GM23338 (cell line): ENCODE measurements at regions not wholly inside any gene's neighbourhood (a gene's known extent, or its start where the extent isn't known, plus 50 kb on each side); places are given as distances from the start of the nearest gene placed in this dataset.

Experiments used
- ATAC-seq: fragments of 200-7000 bp; cut with Tn5 transposase; 3 replicates; pipeline ENCODE4 v1.9.1; 2020
- DNase-seq: peaks from one replicate; pipeline ENCODE4 v3.0.0-alpha.2; 2015; ENCODE audit warnings: low spot score
- H2AFZ ChIP-seq: fragments of 200-600 bp; sonication (generic); 2 replicates; pipeline ENCODE4 v1.8.0; 2016; ENCODE audit warnings: antibody characterized with exemption, mild to moderate bottlenecking, moderate library complexity
- H3F3A ChIP-seq: fragments of 200-600 bp; sonication (generic); replicated peaks from 2 replicates; pipeline ENCODE4 v1.8.0; 2017; ENCODE audit warnings: antibody characterized with exemption, mixed run types, low read depth
- H3K27ac ChIP-seq: fragments of 200-600 bp; sonication (generic); 2 replicates; pipeline ENCODE4 v1.6.1; 2016; ENCODE audit warnings: low read depth
- H3K27me3 ChIP-seq: fragments of 200-600 bp; sonication (generic); 2 replicates; pipeline ENCODE4 v1.8.0; 2016; ENCODE audit warnings: mild to moderate bottlenecking, mixed run types, moderate library complexity; ENCODE audit not compliant: insufficient read depth
- H3K36me3 ChIP-seq: fragments of 200-600 bp; sonication (generic); 2 replicates; pipeline ENCODE4 v1.8.0; 2016; ENCODE audit warnings: mild to moderate bottlenecking; ENCODE audit not compliant: insufficient read depth
- H3K4me1 ChIP-seq: fragments of 200-600 bp; sonication (generic); 2 replicates; pipeline ENCODE4 v1.8.0; 2016; ENCODE audit warnings: mild to moderate bottlenecking, moderate library complexity; ENCODE audit not compliant: insufficient read depth
- H3K4me2 ChIP-seq: fragments of 200-600 bp; sonication (generic); 2 replicates; pipeline ENCODE4 v1.7.1; 2017; ENCODE audit warnings: mixed run types
- H3K4me3 ChIP-seq: fragments of 200-600 bp; sonication (generic); 2 replicates; pipeline ENCODE4 v1.6.1; 2016; ENCODE audit warnings: mixed run types
- H3K79me2 ChIP-seq: fragments of 200-600 bp; sonication (generic); replicated peaks from 2 replicates; pipeline ENCODE4 v1.8.0; 2017; ENCODE audit warnings: mild to moderate bottlenecking; ENCODE audit not compliant: insufficient read depth
- H3K9me2 ChIP-seq: fragments of 200-600 bp; sonication (generic); 2 replicates; pipeline ENCODE4 v1.8.0; 2017; ENCODE audit not compliant: insufficient read depth
- H4K20me1 ChIP-seq: fragments of 200-600 bp; sonication (generic); replicated peaks from 2 replicates; pipeline ENCODE4 v1.8.0; 2017; ENCODE audit warnings: mild to moderate bottlenecking; ENCODE audit not compliant: insufficient read depth
- H3K27ac Mint-ChIP-seq: 2 replicates; pipeline ENCODE4 v1.8.0; 2020; ENCODE audit warnings: inconsistent platforms, mild to moderate bottlenecking, moderate library complexity, mixed read lengths
- H3K27me3 Mint-ChIP-seq: 3 replicates; pipeline ENCODE4 v1.8.0; 2022; ENCODE audit warnings: low read depth, mild to moderate bottlenecking, moderate library complexity, mixed read lengths, inconsistent platforms; ENCODE audit not compliant: insufficient read depth, poor library complexity
- H3K36me3 Mint-ChIP-seq: 3 replicates; pipeline ENCODE4 v1.8.0; 2021; ENCODE audit warnings: low read depth, mild to moderate bottlenecking, inconsistent platforms, moderate library complexity, mixed read lengths
- H3K4me1 Mint-ChIP-seq: 3 replicates; pipeline ENCODE4 v1.8.0; 2020; ENCODE audit warnings: mild to moderate bottlenecking, inconsistent platforms, mixed read lengths
- H3K4me3 Mint-ChIP-seq: 3 replicates; pipeline ENCODE4 v1.8.0; 2021; ENCODE audit warnings: moderate library complexity, mild to moderate bottlenecking, inconsistent platforms, mixed read lengths
- H3K9me3 Mint-ChIP-seq: 3 replicates; pipeline ENCODE4 v1.8.0; 2020; ENCODE audit warnings: moderate library complexity, mild to moderate bottlenecking, inconsistent platforms, mixed read lengths
- ETS1 ChIP-seq: IDR thresholded peaks from 2 replicates; pipeline ENCODE4 v1.6.1; 2016; ENCODE audit warnings: antibody characterized with exemption
- EZH2 ChIP-seq: fragments of 200-600 bp; sonication (generic); IDR thresholded peaks from one replicate; pipeline ENCODE4 v1.8.0; 2017; ENCODE audit warnings: antibody characterized with exemption, mild to moderate bottlenecking, low read depth; ENCODE audit not compliant: unreplicated experiment
- JUNB ChIP-seq: IDR thresholded peaks from one replicate; pipeline ENCODE4 v1.6.1; 2016; ENCODE audit warnings: antibody characterized with exemption; ENCODE audit not compliant: unreplicated experiment
- NANOG ChIP-seq: IDR thresholded peaks from 2 replicates; pipeline ENCODE4 v1.6.1; 2016; ENCODE audit warnings: antibody characterized with exemption, borderline replicate concordance
- POLR2AphosphoS5 ChIP-seq: IDR thresholded peaks from 2 replicates; pipeline ENCODE4 v1.6.1; 2016; ENCODE audit warnings: antibody characterized with exemption, low read depth
- STAT1 ChIP-seq: IDR thresholded peaks from one replicate; pipeline ENCODE4 v1.6.1; 2016; ENCODE audit warnings: antibody characterized with exemption; ENCODE audit not compliant: unreplicated experiment
- ZNF114 ChIP-seq: fragments of 250-450 bp; sonication (Bioruptor Pico); IDR thresholded peaks from 2 replicates; pipeline ENCODE4 v1.5.0; 2020; ENCODE audit warnings: mild to moderate bottlenecking, moderate library complexity
- ZNF462 ChIP-seq: fragments of 250-450 bp; sonication (Bioruptor Pico); IDR thresholded peaks from 2 replicates; pipeline ENCODE4 v1.5.0; 2020; ENCODE audit warnings: mild to moderate bottlenecking, moderate library complexity
- TF ChIP-seq, protein P1 (sequence below), 2 experiments: fragments of 200-600 bp in 1 of 2; sonication (generic) in 1 of 2; conservative IDR thresholded peaks; 2 replicates each; pipeline versions ENCODE4 v1.5.1 to v1.6.1; 2016 to 2017; ENCODE audit warnings: antibody characterized with exemption in 2 of 2, low read depth in 2 of 2, mild to moderate bottlenecking in 2 of 2, moderate library complexity in 1 of 2

GRCh38 chr10:118499186-118499585 lies 96.3 kb downstream of the PRLHR start (continued):
- TF ChIP-seq NANOG (no peak), ETS1 (no peak)

GRCh38 chr10:118498623-118499022 lies 96.8 kb downstream of the PRLHR start:
- H3K27me3 ChIP-seq: no peaks in the 10 kb centered on the region
- no peak for TF ChIP-seq EZH2
- no peak for TF ChIP-seq JUNB
- TF ChIP-seq ZNF114 (CRISPR knock-in tag): no peak
- TF ChIP-seq POLR2AphosphoS5: no peak
- TF ChIP-seq STAT1: no peak
- TF ChIP-seq, protein P1, sequence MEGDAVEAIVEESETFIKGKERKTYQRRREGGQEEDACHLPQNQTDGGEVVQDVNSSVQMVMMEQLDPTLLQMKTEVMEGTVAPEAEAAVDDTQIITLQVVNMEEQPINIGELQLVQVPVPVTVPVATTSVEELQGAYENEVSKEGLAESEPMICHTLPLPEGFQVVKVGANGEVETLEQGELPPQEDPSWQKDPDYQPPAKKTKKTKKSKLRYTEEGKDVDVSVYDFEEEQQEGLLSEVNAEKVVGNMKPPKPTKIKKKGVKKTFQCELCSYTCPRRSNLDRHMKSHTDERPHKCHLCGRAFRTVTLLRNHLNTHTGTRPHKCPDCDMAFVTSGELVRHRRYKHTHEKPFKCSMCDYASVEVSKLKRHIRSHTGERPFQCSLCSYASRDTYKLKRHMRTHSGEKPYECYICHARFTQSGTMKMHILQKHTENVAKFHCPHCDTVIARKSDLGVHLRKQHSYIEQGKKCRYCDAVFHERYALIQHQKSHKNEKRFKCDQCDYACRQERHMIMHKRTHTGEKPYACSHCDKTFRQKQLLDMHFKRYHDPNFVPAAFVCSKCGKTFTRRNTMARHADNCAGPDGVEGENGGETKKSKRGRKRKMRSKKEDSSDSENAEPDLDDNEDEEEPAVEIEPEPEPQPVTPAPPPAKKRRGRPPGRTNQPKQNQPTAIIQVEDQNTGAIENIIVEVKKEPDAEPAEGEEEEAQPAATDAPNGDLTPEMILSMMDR (conservative IDR thresholded peaks at IDR 0.05; ENCODE audit: low read depth in 2 of 2): no peak
- no peak for TF ChIP-seq ZNF462 (CRISPR knock-in tag)
- H3K9me2 ChIP-seq: peaks cover 3% of the 10 kb centered on the region; the same call in 1 of the 2 replicates
- no peaks in the 10 kb centered on the region for H4K20me1 ChIP-seq
- DNase-seq (no peak), ATAC-seq (no peak)
- Mint-ChIP-seq H3K4me1 (peaks cover 3% of the 10 kb centered on the region; the same call in 1 of the 3 replicates), H3K36me3 (no peaks in the 10 kb centered on the region), H3K27me3 (no peaks in the 10 kb centered on the region), H3K27ac (no peak overlapping the region), H3K4me3 (no peak overlapping the region), H3K9me3 (no peaks in the 10 kb centered on the region)
- H3K27ac ChIP-seq: no peak overlapping the region
- H3F3A ChIP-seq: no peaks in the 10 kb centered on the region
- H2AFZ ChIP-seq: no peak overlapping the region
- H3K4me3 ChIP-seq: no peak overlapping the region
- no peak overlapping the region for H3K4me2 ChIP-seq
- no peaks in the 10 kb centered on the region for H3K79me2 ChIP-seq
- H3K4me1 ChIP-seq: no peaks in the 10 kb centered on the region
- no peaks in the 10 kb centered on the region for H3K36me3 ChIP-seq
